ENCODE measurements at regions not wholly inside any gene's neighbourhood (a gene's known extent, or its start where the extent isn't known, plus 50 kb on each side); places are given as distances from the start of the nearest gene placed in this dataset.

GRCh38 chr4:110415041-110415440 lies 60.9 kb upstream of the ENPEP start:
- H3K27me3 Mint-ChIP-seq (ENCODE audit: insufficient read depth, low read depth, poor library complexity), result peaks cover 36% of the 10 kb centered on the region
- H3K79me2 ChIP-seq (replicated peaks; ENCODE audit: insufficient read depth), result no peaks in the 10 kb centered on the region
- no peak overlapping the region for H3K4me3 ChIP-seq
- H3K36me3 ChIP-seq (ENCODE audit: insufficient read depth), result peaks cover 7% of the 10 kb centered on the region; the same call in 1 of the 2 replicates
- no peaks in the 10 kb centered on the region for H4K20me1 ChIP-seq (replicated peaks; ENCODE audit: insufficient read depth)
- H3K27ac ChIP-seq (ENCODE audit: low read depth), result no peak overlapping the region
- no peak overlapping the region for H3K4me3 Mint-ChIP-seq
- DNase-seq (ENCODE audit: low spot score) (no peak), ATAC-seq (no peak)
- H3F3A ChIP-seq (replicated peaks; ENCODE audit: low read depth), result no peaks in the 10 kb centered on the region
- H3K36me3 Mint-ChIP-seq (ENCODE audit: low read depth), result peaks cover 38% of the 10 kb centered on the region
- H3K27me3 ChIP-seq (ENCODE audit: insufficient read depth), result peaks cover 19% of the 10 kb centered on the region
- H3K4me1 ChIP-seq (ENCODE audit: insufficient read depth), result peaks cover 12% of the 10 kb centered on the region
- peaks cover 28% of the 10 kb centered on the region for H3K4me1 Mint-ChIP-seq
- H3K9me2 ChIP-seq (ENCODE audit: insufficient read depth), result peaks cover 7% of the 10 kb centered on the region; the same call in 1 of the 2 replicates
- H3K9me3 Mint-ChIP-seq, result peaks cover 25% of the 10 kb centered on the region; the same call in 2 of the 3 replicates
- TF ChIP-seq EZH2 (IDR thresholded peaks at IDR 0.05; ENCODE audit: low read depth, unreplicated experiment) (no peak), STAT1 (IDR thresholded peaks at IDR 0.05; ENCODE audit: unreplicated experiment) (no peak), ZNF331 (CRISPR knock-in tag; IDR thresholded peaks at IDR 0.05; ENCODE audit: low read depth) (no peak), CREB1 (CRISPR knock-in tag; IDR thresholded peaks at IDR 0.05; ENCODE audit: low read depth) (no peak), ZNF114 (CRISPR knock-in tag; IDR thresholded peaks at IDR 0.05) (no peak), NANOG (IDR thresholded peaks at IDR 0.05; ENCODE audit: borderline replicate concordance) (no peak), POLR2AphosphoS5 (IDR thresholded peaks at IDR 0.05; ENCODE audit: low read depth) (no peak), CTCF (conservative IDR thresholded peaks at IDR 0.05; ENCODE audit: low read depth in 2 of 2) (no peak), ETS1 (IDR thresholded peaks at IDR 0.05) (no peak), JUNB (IDR thresholded peaks at IDR 0.05; ENCODE audit: unreplicated experiment) (no peak), EZH2phosphoT487 (IDR thresholded peaks at IDR 0.05; ENCODE audit: unreplicated experiment) (no peak)
- H3K4me2 ChIP-seq, result no peak overlapping the region
- H3K27ac Mint-ChIP-seq, result no peak overlapping the region
- H2AFZ ChIP-seq, result no peak overlapping the region

GRCh38 chr4:110414561-110414920 lies 61.4 kb upstream of the ENPEP start:
- Histone ChIP-seq H3K79me2 (replicated peaks; ENCODE audit: insufficient read depth) (no peaks in the 10 kb centered on the region), H3K9me2 (ENCODE audit: insufficient read depth) (peaks cover 7% of the 10 kb centered on the region; the same call in 1 of the 2 replicates), H3K27ac (ENCODE audit: low read depth) (no peak overlapping the region), H3K4me2 (no peak overlapping the region), H3K36me3 (ENCODE audit: insufficient read depth) (peaks cover 7% of the 10 kb centered on the region; the same call in 1 of the 2 replicates), H3K4me3 (no peak overlapping the region), H3K4me1 (ENCODE audit: insufficient read depth) (peaks cover 12% of the 10 kb centered on the region), H3K27me3 (ENCODE audit: insufficient read depth) (peaks cover 19% of the 10 kb centered on the region), H2AFZ (no peak overlapping the region), H3F3A (replicated peaks; ENCODE audit: low read depth) (no peaks in the 10 kb centered on the region), H4K20me1 (replicated peaks; ENCODE audit: insufficient read depth) (no peaks in the 10 kb centered on the region)
- Mint-ChIP-seq H3K27me3 (ENCODE audit: insufficient read depth, low read depth, poor library complexity) (peaks cover 36% of the 10 kb centered on the region), H3K36me3 (ENCODE audit: low read depth) (peaks cover 40% of the 10 kb centered on the region), H3K9me3 (peaks cover 30% of the 10 kb centered on the region; the same call in 2 of the 3 replicates), H3K27ac (no peak overlapping the region), H3K4me1 (peaks cover 28% of the 10 kb centered on the region), H3K4me3 (no peak overlapping the region)
- no peak for DNase-seq (ENCODE audit: low spot score)
- no peak for ATAC-seq
- no peak for TF ChIP-seq EZH2phosphoT487 (IDR thresholded peaks at IDR 0.05; ENCODE audit: unreplicated experiment)
- TF ChIP-seq CTCF (conservative IDR thresholded peaks at IDR 0.05; ENCODE audit: low read depth in 2 of 2), result no peak
- no peak for TF ChIP-seq EZH2 (IDR thresholded peaks at IDR 0.05; ENCODE audit: low read depth, unreplicated experiment)
- no peak for TF ChIP-seq CREB1 (CRISPR knock-in tag; IDR thresholded peaks at IDR 0.05; ENCODE audit: low read depth)
- no peak for TF ChIP-seq NANOG (IDR thresholded peaks at IDR 0.05; ENCODE audit: borderline replicate concordance)
- no peak for TF ChIP-seq STAT1 (IDR thresholded peaks at IDR 0.05; ENCODE audit: unreplicated experiment)
- no peak for TF ChIP-seq ZNF114 (CRISPR knock-in tag; IDR thresholded peaks at IDR 0.05)
- no peak for TF ChIP-seq POLR2AphosphoS5 (IDR thresholded peaks at IDR 0.05; ENCODE audit: low read depth)
- no peak for TF ChIP-seq ETS1 (IDR thresholded peaks at IDR 0.05)
- TF ChIP-seq ZNF331 (CRISPR knock-in tag; IDR thresholded peaks at IDR 0.05; ENCODE audit: low read depth), result no peak
- no peak for TF ChIP-seq JUNB (IDR thresholded peaks at IDR 0.05; ENCODE audit: unreplicated experiment)
